ENCODE measurements at regions not wholly inside any gene's neighbourhood (a gene's known extent, or its start where the extent isn't known, plus 50 kb on each side); places are given as distances from the start of the nearest gene placed in this dataset.
"Not testable (repeated sequence)": the region's sequence is repeated elsewhere in the genome, so short reads cannot be mapped to it uniquely, and the experiment has no call there.

DNA sequence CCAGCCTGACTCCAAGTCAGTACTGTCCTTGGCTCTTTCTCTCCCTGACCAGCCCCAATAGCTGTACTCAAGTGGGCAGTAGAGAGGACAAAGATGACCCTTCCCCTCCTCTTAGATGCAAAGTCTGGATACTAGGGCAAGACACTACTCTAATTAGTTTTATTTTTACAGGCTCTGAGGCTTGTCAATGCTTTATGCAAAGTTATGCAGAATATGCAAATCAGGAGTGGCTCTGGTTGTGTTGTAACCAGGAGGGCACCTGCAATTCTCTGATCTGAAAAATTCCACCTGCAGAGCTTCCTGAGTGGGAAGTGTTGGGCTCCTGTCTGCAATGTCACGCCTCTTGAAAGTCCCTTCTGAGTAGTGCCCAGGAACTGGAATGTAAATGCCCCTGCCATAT, 201.5 kb downstream of the RGS3 start:
- DNase-seq, result no peak

GRCh38 chr9:113665756-113666155, 202.2 kb downstream of the RGS3 start:
- DNase-seq, result no peak

DNA sequence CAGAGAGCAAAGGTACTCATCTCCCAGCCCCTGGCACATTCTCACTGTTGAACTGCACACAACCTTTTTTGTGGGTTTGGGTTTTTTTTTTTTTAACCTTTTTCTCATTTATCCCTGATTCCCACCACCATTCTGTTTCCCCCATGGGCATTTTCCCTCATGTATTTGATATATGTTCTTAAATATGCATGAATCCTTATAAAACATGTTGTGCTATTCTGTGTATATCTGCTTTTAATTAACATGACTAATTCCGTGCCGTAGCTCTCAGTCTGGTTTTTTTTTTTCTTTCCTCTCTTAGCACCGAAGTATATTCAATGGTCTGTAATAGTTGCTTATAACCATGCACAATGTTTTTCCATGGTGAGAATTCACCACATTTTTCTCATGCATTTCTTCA, 204.5 kb downstream of the RGS3 start:
- no peak for DNase-seq

DNA sequence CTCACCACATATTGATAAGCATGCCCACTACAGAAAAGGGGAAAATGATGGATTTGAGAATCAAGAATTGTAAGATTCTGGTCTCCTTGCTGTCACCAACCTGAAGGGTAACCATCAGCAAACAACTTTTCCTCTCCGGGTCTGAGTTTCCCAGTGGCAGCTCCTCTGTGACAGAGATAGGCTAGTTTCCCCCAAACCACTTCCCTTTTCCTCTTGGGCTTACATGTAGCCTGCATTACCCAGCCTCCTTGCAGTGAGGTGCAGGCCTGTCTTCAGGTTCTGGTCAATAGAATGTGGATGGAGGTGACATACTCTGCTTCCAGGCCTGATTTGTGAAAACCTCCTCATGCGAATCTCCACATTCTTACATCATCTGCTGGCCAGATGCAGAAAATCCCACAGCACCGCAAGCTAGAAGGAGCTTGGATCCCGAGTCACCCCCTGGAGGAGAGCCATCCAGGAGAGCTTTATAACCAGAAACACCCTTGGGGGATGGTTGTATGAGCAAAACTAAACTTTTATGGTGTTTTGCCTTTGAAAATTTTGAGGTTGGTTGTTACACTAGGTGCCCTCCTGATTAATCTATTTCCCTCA, 206.1 kb downstream of the RGS3 start:
- no peak for DNase-seq

DNA sequence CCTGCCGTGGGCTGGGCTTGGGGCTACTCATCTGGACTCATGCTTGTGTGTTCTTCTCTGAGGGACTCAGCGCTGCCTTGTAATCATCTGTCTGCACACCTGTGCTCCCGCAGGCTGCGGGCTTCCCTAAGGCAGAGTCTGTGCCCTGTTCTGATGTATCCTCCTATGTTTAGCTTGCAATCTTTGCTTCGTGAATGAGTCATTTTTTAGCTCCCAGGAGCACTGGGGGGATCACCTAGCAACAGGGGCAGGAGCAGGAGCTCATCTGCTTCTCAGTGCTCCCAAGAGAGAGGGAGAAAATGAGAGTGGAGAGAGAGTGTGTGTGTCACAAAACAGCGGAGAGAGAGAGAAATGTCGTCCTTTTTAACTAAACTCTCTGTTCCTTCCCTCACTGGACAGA, 202.4 kb upstream of the ZNF618 start:
- no peak for DNase-seq

GRCh38 chr9:113674436-113674835, 201.7 kb upstream of the ZNF618 start:
- DNase-seq, result no peak

GRCh38 chr9:113675475-113675941, 200.6 kb upstream of the ZNF618 start:
- DNase-seq, result no peak

GRCh38 chr9:113677057-113677456, 199.1 kb upstream of the ZNF618 start:
- no peak for DNase-seq

DNA sequence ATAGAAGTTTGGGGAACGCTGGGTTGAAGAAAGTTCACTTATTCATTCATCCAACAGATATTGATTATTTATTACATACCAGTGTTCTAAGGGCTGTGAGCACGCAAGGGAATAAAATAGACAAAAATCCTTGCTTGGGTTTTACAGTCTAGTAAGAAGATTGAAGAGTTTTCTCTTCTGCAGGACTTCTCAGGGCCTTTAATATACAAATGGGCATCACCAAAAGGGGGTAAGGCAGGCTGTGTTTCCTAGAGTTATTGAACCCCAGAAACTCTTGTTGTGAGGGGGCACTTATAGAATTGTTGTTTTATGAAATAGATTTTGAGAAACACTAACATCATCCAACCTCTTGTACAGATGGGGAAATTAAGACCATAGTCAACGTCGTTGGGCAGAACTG, 198.5 kb upstream of the ZNF618 start:
- DNase-seq, result no peak

DNA sequence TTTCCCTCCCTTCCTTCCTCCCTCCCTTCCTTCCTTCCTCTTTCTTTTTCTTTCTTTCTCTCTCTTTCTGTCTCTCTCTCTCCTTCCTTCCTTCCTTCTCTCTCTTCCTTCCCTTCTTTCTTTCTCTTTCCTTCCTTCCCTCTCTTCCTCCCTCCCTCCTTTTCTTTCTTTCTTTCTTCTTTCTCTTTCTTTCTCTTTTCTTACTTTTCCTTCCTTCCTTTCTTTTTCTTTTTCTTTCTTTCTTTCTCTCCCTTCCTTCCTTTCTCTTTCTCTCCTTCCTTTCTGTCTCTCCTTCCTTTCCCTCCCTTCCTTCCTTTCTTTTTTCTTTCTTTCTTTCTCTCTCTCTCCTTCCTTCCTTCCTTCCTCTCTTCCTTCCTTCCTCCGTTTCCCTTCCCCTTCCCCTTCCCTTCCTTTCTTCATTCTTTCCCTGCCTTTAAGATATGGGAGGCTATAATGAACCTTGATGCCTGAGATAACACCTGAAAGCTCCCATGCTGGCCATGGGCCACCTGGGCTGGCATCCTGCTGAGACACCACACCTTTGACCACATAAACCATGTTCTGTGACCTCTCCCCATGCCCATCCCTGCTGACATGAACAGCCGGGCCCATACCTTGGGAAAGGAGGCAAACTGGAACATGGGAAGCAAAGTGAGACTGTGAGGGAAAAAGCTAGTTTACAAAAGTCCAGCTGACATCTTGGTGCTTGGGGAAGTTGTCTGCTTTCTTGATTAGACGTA, 197.8 kb upstream of the ZNF618 start:
- DNase-seq, result no peak

- DNase-seq, result no peak
Observed at GRCh38 chr9:113678859-113679256, 197.3 kb upstream of the ZNF618 start.

DNA sequence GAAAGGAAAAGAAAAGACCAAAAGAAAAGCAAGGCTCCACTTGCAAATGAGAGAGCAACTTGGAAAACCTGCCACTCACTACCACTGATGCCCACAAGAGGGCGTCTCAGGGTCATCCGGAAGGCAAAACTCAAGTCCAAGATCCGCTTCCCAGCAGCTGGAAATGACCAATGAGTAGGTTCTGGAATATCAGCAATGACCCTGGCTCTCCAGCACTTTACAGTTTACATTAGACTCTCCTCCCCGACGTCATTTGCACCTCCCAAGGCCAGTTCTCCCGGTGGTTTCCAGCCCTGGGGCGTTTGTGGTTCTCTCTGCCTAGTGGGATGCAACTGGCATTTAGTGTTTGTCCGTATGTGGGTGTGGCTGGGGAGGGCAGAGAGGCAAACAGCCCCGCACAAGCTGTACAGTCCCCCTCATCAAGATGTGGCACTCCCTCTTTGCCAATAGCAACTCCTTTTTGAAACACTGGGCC, 193.8 kb upstream of the ZNF618 start:
- DNase-seq, result peak; percentile 12

DNA sequence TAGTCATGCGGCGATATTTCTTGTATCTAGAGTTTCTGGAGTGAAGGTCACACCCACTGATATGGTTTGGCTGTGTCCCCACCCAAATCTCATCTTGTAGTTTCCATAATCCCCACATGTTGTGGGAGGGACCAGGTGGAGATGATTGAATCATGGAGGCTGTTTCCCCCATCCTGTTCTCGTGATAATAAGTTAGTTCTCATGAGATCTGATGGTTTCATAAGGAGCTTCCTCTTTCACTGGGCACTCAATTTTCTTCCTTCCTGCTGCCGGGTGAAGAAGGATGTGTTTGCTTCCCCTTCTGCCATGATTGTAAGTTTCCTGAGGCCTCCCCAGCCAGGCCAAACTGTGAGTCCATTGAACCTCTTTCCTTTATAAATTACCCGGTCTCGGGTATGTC, 190.5 kb upstream of the ZNF618 start:
- DNase-seq, result not testable (repeated sequence)

GRCh38 chr9:113687107-113687679, 188.9 kb upstream of the ZNF618 start:
- DNase-seq, result no peak

DNA sequence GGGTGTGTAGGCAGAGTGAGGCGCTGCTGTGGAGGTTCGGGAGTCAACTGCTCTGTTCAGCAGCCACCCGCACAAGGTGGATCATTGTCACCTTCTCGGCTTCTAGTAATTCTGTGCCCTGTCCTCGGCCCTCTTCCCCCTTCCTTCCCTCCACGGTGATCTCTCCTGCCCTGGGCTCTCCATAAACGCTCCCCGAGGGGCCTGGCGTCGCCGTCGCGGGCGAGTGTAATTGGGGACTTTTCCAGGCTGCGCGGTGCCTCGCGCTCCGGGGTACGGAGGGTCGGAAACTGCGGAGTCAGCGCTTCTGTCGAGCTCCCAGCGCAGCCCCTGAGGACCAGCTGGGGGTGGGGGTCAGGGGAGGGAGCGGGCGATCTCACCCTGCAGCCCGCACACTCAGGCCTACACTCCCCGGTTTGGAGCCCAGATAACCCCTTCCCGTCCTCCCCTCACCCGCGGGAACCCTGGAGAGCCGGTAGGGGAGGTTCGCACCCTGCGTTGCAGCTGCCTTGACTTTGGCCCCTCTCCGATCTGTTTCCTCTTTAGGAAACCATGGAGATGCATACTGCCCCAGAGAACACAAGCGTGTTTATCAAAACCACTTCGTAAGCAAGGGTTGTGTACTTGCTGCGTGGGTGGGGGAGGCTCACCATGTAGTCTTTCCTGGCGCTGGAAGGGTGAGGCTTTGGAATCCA, 188.3 kb upstream of the ZNF618 start:
- no peak for DNase-seq

DNA sequence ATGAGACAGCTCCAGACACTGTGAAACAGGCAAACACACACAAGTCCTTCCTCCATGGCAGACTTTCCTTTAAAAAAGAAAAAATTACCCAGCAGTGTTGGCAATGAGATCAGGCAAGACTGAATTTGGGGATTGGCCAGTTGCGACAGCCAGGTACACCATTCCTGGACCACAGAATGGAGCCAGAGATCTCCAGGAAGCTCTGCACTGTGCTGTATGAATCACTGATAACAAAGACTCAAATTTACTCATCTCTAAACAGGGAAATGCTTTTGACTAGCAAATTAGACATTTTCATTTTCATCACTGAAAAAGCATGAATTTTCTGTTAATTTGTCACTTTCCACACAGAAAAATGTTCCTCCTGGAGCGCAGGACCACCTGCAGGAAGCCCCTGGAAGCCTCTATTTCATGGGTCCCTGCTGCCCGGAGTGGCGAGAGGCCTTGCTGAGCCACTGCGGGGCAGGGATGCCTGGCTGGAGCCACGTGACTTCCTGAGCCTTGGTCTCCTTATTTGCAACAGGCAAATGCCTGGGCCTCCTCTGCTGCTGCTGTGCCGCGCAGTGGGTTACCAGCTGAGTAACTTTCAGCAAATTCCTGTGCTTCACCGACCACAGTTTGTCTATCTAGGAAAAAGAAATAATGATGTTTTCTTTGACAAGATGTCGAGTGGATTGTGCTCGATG, 185.9 kb upstream of the ZNF618 start:
- no peak for DNase-seq

- DNase-seq, result no peak
Observed at GRCh38 chr9:113692256-113692655, 183.9 kb upstream of the ZNF618 start.

DNA sequence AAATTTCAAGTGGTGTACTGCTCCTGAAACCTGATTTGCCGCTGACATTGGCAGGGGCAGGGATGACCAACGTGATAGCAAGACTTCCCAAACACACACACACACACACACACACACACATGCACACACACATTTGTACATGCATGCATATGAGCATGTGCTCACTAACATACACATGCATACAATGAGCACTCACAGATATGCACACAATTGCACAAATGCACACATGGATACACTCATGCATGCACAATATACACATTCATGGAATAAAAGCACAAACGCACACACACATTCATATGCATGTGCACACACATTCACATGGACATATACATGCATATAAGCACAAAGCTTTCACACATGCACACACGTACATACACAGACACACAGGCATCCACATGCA, 181.2 kb upstream of the ZNF618 start:
- DNase-seq, result no peak

- DNase-seq, result no peak
Observed at GRCh38 chr9:113695440-113695851, 180.7 kb upstream of the ZNF618 start.

GRCh38 chr9:113695901-113696300, 180.2 kb upstream of the ZNF618 start:
- DNase-seq, result no peak

GRCh38 chr9:113701774-113702755, 174.0 kb upstream of the ZNF618 start:
- no peak for DNase-seq

All from NCI-H1092 (cell line).